ENCODE measurements at regions not wholly inside any gene's neighbourhood (a gene's known extent, or its start where the extent isn't known, plus 50 kb on each side); places are given as distances from the start of the nearest gene placed in this dataset.

DNA sequence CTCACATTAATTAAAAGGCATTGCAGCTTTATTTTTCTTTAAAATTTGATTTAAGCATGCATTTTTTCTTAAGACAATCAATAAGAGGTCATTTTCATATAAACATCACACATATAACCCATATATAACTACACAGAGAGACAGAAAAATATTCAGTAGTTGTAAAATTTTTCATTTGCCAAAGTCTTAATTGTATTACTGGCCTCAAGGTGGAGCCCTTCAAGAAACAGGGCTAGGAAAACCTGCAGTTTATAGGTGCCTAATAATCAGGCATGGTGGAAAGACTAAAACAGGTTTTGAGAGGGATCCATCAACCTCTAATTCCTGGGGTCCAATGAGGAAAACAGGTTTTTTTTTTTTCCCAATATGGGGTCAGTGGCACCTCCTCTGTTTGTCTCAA, 71.3 kb upstream of the ZNF804A start:
- TF ChIP-seq, protein P1, sequence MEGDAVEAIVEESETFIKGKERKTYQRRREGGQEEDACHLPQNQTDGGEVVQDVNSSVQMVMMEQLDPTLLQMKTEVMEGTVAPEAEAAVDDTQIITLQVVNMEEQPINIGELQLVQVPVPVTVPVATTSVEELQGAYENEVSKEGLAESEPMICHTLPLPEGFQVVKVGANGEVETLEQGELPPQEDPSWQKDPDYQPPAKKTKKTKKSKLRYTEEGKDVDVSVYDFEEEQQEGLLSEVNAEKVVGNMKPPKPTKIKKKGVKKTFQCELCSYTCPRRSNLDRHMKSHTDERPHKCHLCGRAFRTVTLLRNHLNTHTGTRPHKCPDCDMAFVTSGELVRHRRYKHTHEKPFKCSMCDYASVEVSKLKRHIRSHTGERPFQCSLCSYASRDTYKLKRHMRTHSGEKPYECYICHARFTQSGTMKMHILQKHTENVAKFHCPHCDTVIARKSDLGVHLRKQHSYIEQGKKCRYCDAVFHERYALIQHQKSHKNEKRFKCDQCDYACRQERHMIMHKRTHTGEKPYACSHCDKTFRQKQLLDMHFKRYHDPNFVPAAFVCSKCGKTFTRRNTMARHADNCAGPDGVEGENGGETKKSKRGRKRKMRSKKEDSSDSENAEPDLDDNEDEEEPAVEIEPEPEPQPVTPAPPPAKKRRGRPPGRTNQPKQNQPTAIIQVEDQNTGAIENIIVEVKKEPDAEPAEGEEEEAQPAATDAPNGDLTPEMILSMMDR (optimal IDR thresholded peaks at IDR 0.05 in 1 of 3, IDR thresholded peaks at IDR 0.05 in 1 of 3, conservative IDR thresholded peaks at IDR 0.05 in 1 of 3; ENCODE audit: extremely low read depth in 1 of 3, insufficient read depth in 2 of 3, low read length in 3 of 3): no peak
- TF ChIP-seq EZH2 (IDR thresholded peaks at IDR 0.05; ENCODE audit: low read length): no peak

All from keratinocyte (primary cell).